Heart right ventricle (tissue), 16 donors: ENCODE measurements at regions not wholly inside any gene's neighbourhood (a gene's known extent, or its start where the extent isn't known, plus 50 kb on each side); places are given as distances from the start of the nearest gene placed in this dataset.
"Not testable (repeated sequence)": the region's sequence is repeated elsewhere in the genome, so short reads cannot be mapped to it uniquely, and the experiment has no call there.

Experiments used
- ATAC-seq, 8 donors: fragments of 200-7000 bp; cut with Tn5 transposase; one replicate each; pipeline ENCODE4 v1.9.1; 2020; ENCODE audit warnings: mild to moderate bottlenecking in 8 of 8, moderate library complexity in 8 of 8, moderate number of reproducible peaks in 1 of 8
- DNase-seq, 2 donors: peaks; one replicate each; pipeline ENCODE4 v3.0.0-alpha.2; 2020
- H3K27ac ChIP-seq, 10 donors: fragments of 200-600 bp; sonication (generic) in 2 of 10; one replicate each; pipeline versions ENCODE4 v1.5.0 to v1.8.0; 2020 to 2022; ENCODE audit warnings: mild to moderate bottlenecking in 3 of 10
- H3K27me3 ChIP-seq, 7 donors: fragments of 200-600 bp; one replicate each; pipeline ENCODE4 v1.8.0; 2021 to 2022; ENCODE audit warnings: mild to moderate bottlenecking in 2 of 7
- H3K36me3 ChIP-seq, 9 donors: fragments of 200-600 bp; sonication (generic) in 1 of 9; one replicate each; pipeline versions ENCODE4 v1.5.0 to v1.8.0; 2020 to 2022; ENCODE audit warnings: mild to moderate bottlenecking in 2 of 9
- H3K4me1 ChIP-seq, 9 donors: fragments of 200-600 bp; sonication (generic) in 1 of 9; one replicate each; pipeline versions ENCODE4 v1.5.0 to v1.8.0; 2020 to 2022; ENCODE audit warnings: mild to moderate bottlenecking in 4 of 9
- H3K4me3 ChIP-seq, 10 donors: fragments of 200-600 bp; sonication (generic) in 2 of 10; one replicate each; pipeline versions ENCODE4 v1.5.0 to v1.8.0; 2020 to 2022; ENCODE audit warnings: mild to moderate bottlenecking in 7 of 10, moderate library complexity in 2 of 10
- H3K9me3 ChIP-seq, 11 donors: fragments of 200-600 bp in 10 of 11; sonication (generic) in 2 of 11; one replicate each; pipeline versions ENCODE4 v1.5.0 to v1.8.0; 2013 to 2022; ENCODE audit warnings: mild to moderate bottlenecking in 2 of 11, control low read depth in 1 of 11, moderate library complexity in 1 of 11
- CTCF ChIP-seq, 9 donors: fragments of 200-600 bp; sonication (generic) in 2 of 9; IDR thresholded peaks; one replicate each; pipeline versions ENCODE4 v1.5.0 to v1.8.0; 2021 to 2022; ENCODE audit warnings: antibody characterized with exemption in 9 of 9, mild to moderate bottlenecking in 5 of 9, moderate library complexity in 1 of 9
- WGBS, 2 donors: extraction: QIAGEN DNeasy Blood & Tissue Kit; methylation state at CpG; one replicate each; pipeline ENCODE4 v1.1.7; 2013; ENCODE audit warnings: inconsistent platforms in 1 of 2; 5-methylcytosine and 5-hydroxymethylcytosine counted together
- intact Hi-C, 10 donors: fragments of 100-400 bp; cut with DNase I; formaldehyde crosslinking; loops; one replicate each; pipeline versions ENCODE4 v1.11.1 to v1.14.2; 2022
- donor health status: Arrhythmogenic right ventricular cardiomyopathy.
- donor health status: ischemic (EF 13 %, LVEDD 7.1; RV severe dilation, severe dysfunction).
- donor health status: healthy with polysubstance abuse.
- donor health status: DM: no; HTN: yes; CAD: no.
- donor health status: DM: no; HTN: no; CAD: no.
- donor health status: ischemic (EF 25% LVEDD 6.9; RV normal size, moderate dysfunction).
- donor health status: ischemic (EF 25% LVEDD 5.7; RV mildly dilated, moderate dysfunction).
- donor health status: healthy.
- donor health status: DM: yes; HTN: yes; CAD: no.
- donor health status: Ischemic cardiomyopathy.
- donor health status: ischemic (EF 35%, LVEDD 5.7; RV mildly dilated, moderate dysfunction).
- donor health status: nonischemic (EF 11% LVEDD 7.7; RV severe dilation, severe dysfunction).
- donor health status: DM: yes; HTN: yes; CAD: no.
- donor health status: PGD.
- donor health status: ischemic (EF 29% LVEDD 5.4; RV normal size, mild dysfunction).
- donor health status: nonischemic (EF 23%, LVEDD 6.1; RV moderate dilation, normal function).

- intact Hi-C loops: no loop called here
- DNase-seq (no peak), ATAC-seq (no peak)
- H3K4me3 ChIP-seq: no peak overlapping the region
- no peaks in the 10 kb centered on the region for H3K36me3 ChIP-seq
- peaks cover 0 to 7% (median 0%) of the 10 kb centered on the region in 9 donors for H3K4me1 ChIP-seq
- no peaks in the 10 kb centered on the region for H3K9me3 ChIP-seq
- no peak overlapping the region for H3K27ac ChIP-seq
- 84 to 88% methylated on average over 2 of the region's 2 CpGs for WGBS, 2 donors
- no peaks in the 10 kb centered on the region for H3K27me3 ChIP-seq
- TF ChIP-seq CTCF (IDR thresholded peaks at IDR 0.05): no peak
Observed at GRCh38 chr5:90223756-90224155, 185.8 kb downstream of the CETN3 start.

- H3K36me3 ChIP-seq: no peaks in the 10 kb centered on the region
- no peaks in the 10 kb centered on the region for H3K27me3 ChIP-seq
- ATAC-seq (no peak), DNase-seq (no peak)
- peaks cover 0 to 7% (median 0%) of the 10 kb centered on the region in 9 donors for H3K4me1 ChIP-seq
- H3K9me3 ChIP-seq: peaks cover 0 to 9% (median 0%) of the 10 kb centered on the region in 11 donors
- H3K27ac ChIP-seq: no peak overlapping the region
- 72 to 81% methylated on average over 2 of the region's 2 CpGs for WGBS, 2 donors
- TF ChIP-seq CTCF (IDR thresholded peaks at IDR 0.05): no peak
- no peak overlapping the region for H3K4me3 ChIP-seq
- intact Hi-C loops: no loop called here
Observed at GRCh38 chr5:90221951-90222350, 187.6 kb downstream of the CETN3 start.

GRCh38 chr5:90220554-90220953 is 189.0 kb downstream of the CETN3 start:
- no peak overlapping the region for H3K4me3 ChIP-seq
- peak overlapping the region in 2 of 10 donors; percentile 5 to 17 for H3K27ac ChIP-seq
- DNase-seq: no peak
- H3K27me3 ChIP-seq: no peaks in the 10 kb centered on the region
- H3K4me1 ChIP-seq: no peaks in the 10 kb centered on the region
- no peak for ATAC-seq
- TF ChIP-seq CTCF (IDR thresholded peaks at IDR 0.05): no peak
- intact Hi-C loops: no loop called here
- WGBS, 2 donors: 82 to 86% methylated on average over 3 of the region's 3 CpGs
- peaks cover 0 to 13% (median 0%) of the 10 kb centered on the region in 11 donors for H3K9me3 ChIP-seq
- H3K36me3 ChIP-seq: no peaks in the 10 kb centered on the region

GRCh38 chr5:90214991-90215390 is 194.6 kb downstream of the CETN3 start:
- intact Hi-C loops: no loop called here
- no peak for DNase-seq
- H3K36me3 ChIP-seq: no peaks in the 10 kb centered on the region
- no peaks in the 10 kb centered on the region for H3K27me3 ChIP-seq
- no peak overlapping the region for H3K4me3 ChIP-seq
- peaks cover 0 to 13% (median 0%) of the 10 kb centered on the region in 11 donors for H3K9me3 ChIP-seq
- H3K27ac ChIP-seq: no peak overlapping the region
- ATAC-seq: no peak
- TF ChIP-seq CTCF (IDR thresholded peaks at IDR 0.05): no peak
- H3K4me1 ChIP-seq: no peaks in the 10 kb centered on the region

- H3K36me3 ChIP-seq, intact Hi-C loops, H3K27me3 ChIP-seq, DNase-seq, H3K4me3 ChIP-seq, ATAC-seq, H3K27ac ChIP-seq, H3K4me1 ChIP-seq: not testable (repeated sequence)
- H3K9me3 ChIP-seq: peaks cover 0 to 24% (median 8%) of the 10 kb centered on the region in 11 donors
- 89 to 95% methylated on average over 24 to 25 of the region's 25 CpGs for WGBS, 2 donors
Observed at GRCh38 chr5:90208323-90208722, 201.2 kb downstream of the CETN3 start.
